ENCODE measurements at regions not wholly inside any gene's neighbourhood (a gene's known extent, or its start where the extent isn't known, plus 50 kb on each side); places are given as distances from the start of the nearest gene placed in this dataset.

GRCh38 chr12:11549119-11549518, 100.4 kb upstream of the ETV6 start:
- H3K36me3 ChIP-seq, result no peaks in the 10 kb centered on the region
- no peak for TF ChIP-seq POLR2A (IDR thresholded peaks at IDR 0.05)
- TF ChIP-seq, protein P1, sequence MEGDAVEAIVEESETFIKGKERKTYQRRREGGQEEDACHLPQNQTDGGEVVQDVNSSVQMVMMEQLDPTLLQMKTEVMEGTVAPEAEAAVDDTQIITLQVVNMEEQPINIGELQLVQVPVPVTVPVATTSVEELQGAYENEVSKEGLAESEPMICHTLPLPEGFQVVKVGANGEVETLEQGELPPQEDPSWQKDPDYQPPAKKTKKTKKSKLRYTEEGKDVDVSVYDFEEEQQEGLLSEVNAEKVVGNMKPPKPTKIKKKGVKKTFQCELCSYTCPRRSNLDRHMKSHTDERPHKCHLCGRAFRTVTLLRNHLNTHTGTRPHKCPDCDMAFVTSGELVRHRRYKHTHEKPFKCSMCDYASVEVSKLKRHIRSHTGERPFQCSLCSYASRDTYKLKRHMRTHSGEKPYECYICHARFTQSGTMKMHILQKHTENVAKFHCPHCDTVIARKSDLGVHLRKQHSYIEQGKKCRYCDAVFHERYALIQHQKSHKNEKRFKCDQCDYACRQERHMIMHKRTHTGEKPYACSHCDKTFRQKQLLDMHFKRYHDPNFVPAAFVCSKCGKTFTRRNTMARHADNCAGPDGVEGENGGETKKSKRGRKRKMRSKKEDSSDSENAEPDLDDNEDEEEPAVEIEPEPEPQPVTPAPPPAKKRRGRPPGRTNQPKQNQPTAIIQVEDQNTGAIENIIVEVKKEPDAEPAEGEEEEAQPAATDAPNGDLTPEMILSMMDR (IDR thresholded peaks at IDR 0.05), result no peak
- no peak overlapping the region for H3K4me3 ChIP-seq
- no peak for DNase-seq
- H3K27me3 ChIP-seq, result no peaks in the 10 kb centered on the region
- H3K4me1 ChIP-seq, result peaks cover 0 to 10% (median 1%) of the 10 kb centered on the region in 4 donors
- H3K27ac ChIP-seq, result no peak overlapping the region
- H3K9me3 ChIP-seq, result no peaks in the 10 kb centered on the region

DNA sequence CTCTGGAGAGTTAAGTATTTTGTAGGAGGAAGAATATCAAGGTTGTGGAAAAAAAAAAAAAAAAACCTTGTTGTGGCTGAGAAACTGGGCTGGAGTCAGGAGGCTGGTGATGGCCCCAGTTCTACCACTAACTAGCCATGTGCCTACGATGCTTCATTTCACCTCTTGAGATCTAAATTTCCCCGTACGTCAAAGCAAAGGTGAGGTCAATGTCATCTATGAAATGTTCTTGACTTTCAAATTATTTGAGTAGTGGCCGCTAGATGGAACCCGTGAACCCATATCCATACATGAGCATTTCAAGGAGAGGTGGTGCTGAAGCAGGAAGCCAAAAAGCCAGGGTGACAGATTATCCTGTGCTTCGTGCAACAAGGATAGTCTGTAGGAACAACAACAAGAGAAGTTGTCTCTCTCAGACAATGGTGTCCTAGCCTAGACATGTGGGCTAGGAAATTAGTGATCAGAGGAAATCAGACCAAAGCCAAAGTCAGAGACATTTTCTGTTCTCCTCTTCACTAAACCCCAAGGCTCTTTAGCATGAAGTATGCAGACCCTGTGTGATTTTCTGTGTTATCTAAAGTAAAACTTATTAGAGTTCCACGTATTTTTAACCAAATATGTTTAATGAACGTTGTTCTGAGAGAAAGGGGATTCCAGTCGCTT, 95.5 kb upstream of the ETV6 start:
- Histone ChIP-seq H3K27me3 (no peaks in the 10 kb centered on the region), H3K9me3 (no peaks in the 10 kb centered on the region), H3K4me3 (no peak overlapping the region), H3K36me3 (no peaks in the 10 kb centered on the region), H3K4me1 (peaks cover 0 to 8% (median 0%) of the 10 kb centered on the region in 4 donors), H3K27ac (no peak overlapping the region)
- peak in 2 of 3 donors; percentile 46 to 71 for DNase-seq
- no peak for TF ChIP-seq POLR2A (IDR thresholded peaks at IDR 0.05)
- TF ChIP-seq, protein P1 (IDR thresholded peaks at IDR 0.05), result peak in 5 of 6 experiments; percentile 34 to 68 (median 64)

DNA sequence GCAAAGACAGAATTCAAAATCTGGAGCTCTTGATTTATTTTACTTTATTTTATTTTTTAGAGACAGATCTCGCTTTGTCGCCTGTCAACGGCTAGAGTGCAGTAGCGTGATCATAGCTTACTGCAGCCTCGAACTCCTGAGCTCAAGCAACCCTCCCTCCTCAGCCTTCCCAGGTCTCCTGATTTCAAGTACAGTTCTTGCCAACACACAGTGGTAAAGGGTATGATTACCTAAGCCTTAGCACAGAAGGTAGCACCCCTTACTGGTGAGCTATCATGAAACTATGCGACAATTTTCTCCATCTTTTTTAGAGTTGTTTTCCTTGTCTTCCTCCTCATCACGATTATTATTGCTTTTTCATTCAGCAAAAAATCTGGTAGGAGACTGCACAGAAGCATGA, 94.3 kb upstream of the ETV6 start:
- Histone ChIP-seq H3K4me3 (peak overlapping the region in 1 of 4 donors; percentile 44), H3K27me3 (no peaks in the 10 kb centered on the region), H3K27ac (no peak overlapping the region), H3K36me3 (no peaks in the 10 kb centered on the region), H3K9me3 (no peaks in the 10 kb centered on the region), H3K4me1 (peaks cover 0 to 8% (median 0%) of the 10 kb centered on the region in 4 donors)
- DNase-seq, result no peak
- no peak for TF ChIP-seq POLR2A (IDR thresholded peaks at IDR 0.05)
- TF ChIP-seq, protein P1 (IDR thresholded peaks at IDR 0.05), result no peak

- peak overlapping the region in 3 of 4 donors; percentile 5 to 44 (median 33) for H3K4me3 ChIP-seq
Measured at GRCh38 chr12:11555743-11556625, 93.5 kb upstream of the ETV6 start.

GRCh38 chr12:11556682-11557081, 92.8 kb upstream of the ETV6 start:
- Histone ChIP-seq H3K27ac (peak overlapping the region in 1 of 4 donors; percentile 65), H3K9me3 (no peaks in the 10 kb centered on the region), H3K27me3 (no peaks in the 10 kb centered on the region), H3K4me1 (peaks cover 0 to 8% (median 0%) of the 10 kb centered on the region in 4 donors), H3K4me3 (peak overlapping the region in 2 of 4 donors; percentile 5 to 44), H3K36me3 (no peaks in the 10 kb centered on the region)
- DNase-seq, result no peak
- TF ChIP-seq, protein P1 (IDR thresholded peaks at IDR 0.05), result no peak
- no peak for TF ChIP-seq POLR2A (IDR thresholded peaks at IDR 0.05)

More at GRCh38 chr12:11555743-11556625, 93.5 kb upstream of the ETV6 start:
- Histone ChIP-seq H3K9me3 (no peaks in the 10 kb centered on the region), H3K27me3 (no peaks in the 10 kb centered on the region), H3K36me3 (no peaks in the 10 kb centered on the region), H3K4me1 (peaks cover 0 to 8% (median 0%) of the 10 kb centered on the region in 4 donors), H3K27ac (peak overlapping the region in 2 of 4 donors; percentile 38 to 65)
- TF ChIP-seq, protein P1 (IDR thresholded peaks at IDR 0.05), result no peak
- no peak for TF ChIP-seq POLR2A (IDR thresholded peaks at IDR 0.05)
- DNase-seq, result no peak
